H1 (cell line): ENCODE measurements at regions not wholly inside any gene's neighbourhood (a gene's known extent, or its start where the extent isn't known, plus 50 kb on each side); places are given as distances from the start of the nearest gene placed in this dataset.

Source experiments
- BRCA1 ChIP-seq: IDR thresholded peaks from 2 replicates; pipeline ENCODE4 v1.6.1; 2012; ENCODE audit warnings: low read depth, low read length, improper control_type of control experiment
- CHD1 ChIP-seq: IDR thresholded peaks from 2 replicates; pipeline ENCODE4 v1.6.1; 2012; ENCODE audit warnings: low read depth, low read length, improper control_type of control experiment
- POLR2AphosphoS5 ChIP-seq: IDR thresholded peaks from 2 replicates; pipeline ENCODE4 v1.6.1; 2011; ENCODE audit warnings: low read depth, low read length
- SIX5 ChIP-seq: IDR thresholded peaks from 2 replicates; pipeline ENCODE4 v1.6.1; 2011; ENCODE audit warnings: mild to moderate bottlenecking, low read depth, low read length
- SP2 ChIP-seq: IDR thresholded peaks from 2 replicates; pipeline ENCODE4 v1.6.1; 2012; ENCODE audit warnings: mild to moderate bottlenecking, low read length, inconsistent platforms
- SP4 ChIP-seq: IDR thresholded peaks from 2 replicates; pipeline ENCODE4 v1.6.1; 2012; ENCODE audit warnings: low read length, inconsistent platforms
- SUZ12 ChIP-seq: fragments of 200-600 bp; sonication (generic); IDR thresholded peaks from 2 replicates; pipeline ENCODE4 v1.6.1; 2012; ENCODE audit warnings: mild to moderate bottlenecking, inconsistent platforms, low read length, moderate library complexity, mixed read lengths
- ZNF274 ChIP-seq: IDR thresholded peaks from 2 replicates; pipeline ENCODE4 v1.7.0; 2012; ENCODE audit warnings: low read length, borderline replicate concordance; ENCODE audit errors: extremely low read depth
- TF ChIP-seq, protein P1 (sequence below): fragments of 300-600 bp; sonication (generic); IDR thresholded peaks from 2 replicates; pipeline ENCODE4 v1.7.1; 2012; ENCODE audit warnings: low read length, moderate library complexity, mild to moderate bottlenecking, inconsistent platforms; ENCODE audit not compliant: insufficient replicate concordance
- TF ChIP-seq, protein P2 (sequence below): IDR thresholded peaks from 2 replicates; pipeline ENCODE4 v1.6.1; 2012; ENCODE audit warnings: inconsistent platforms

GRCh38 chr11:90646706-90647105 is 423.9 kb upstream of the CHORDC1 start (continued):
- TF ChIP-seq, protein P1, sequence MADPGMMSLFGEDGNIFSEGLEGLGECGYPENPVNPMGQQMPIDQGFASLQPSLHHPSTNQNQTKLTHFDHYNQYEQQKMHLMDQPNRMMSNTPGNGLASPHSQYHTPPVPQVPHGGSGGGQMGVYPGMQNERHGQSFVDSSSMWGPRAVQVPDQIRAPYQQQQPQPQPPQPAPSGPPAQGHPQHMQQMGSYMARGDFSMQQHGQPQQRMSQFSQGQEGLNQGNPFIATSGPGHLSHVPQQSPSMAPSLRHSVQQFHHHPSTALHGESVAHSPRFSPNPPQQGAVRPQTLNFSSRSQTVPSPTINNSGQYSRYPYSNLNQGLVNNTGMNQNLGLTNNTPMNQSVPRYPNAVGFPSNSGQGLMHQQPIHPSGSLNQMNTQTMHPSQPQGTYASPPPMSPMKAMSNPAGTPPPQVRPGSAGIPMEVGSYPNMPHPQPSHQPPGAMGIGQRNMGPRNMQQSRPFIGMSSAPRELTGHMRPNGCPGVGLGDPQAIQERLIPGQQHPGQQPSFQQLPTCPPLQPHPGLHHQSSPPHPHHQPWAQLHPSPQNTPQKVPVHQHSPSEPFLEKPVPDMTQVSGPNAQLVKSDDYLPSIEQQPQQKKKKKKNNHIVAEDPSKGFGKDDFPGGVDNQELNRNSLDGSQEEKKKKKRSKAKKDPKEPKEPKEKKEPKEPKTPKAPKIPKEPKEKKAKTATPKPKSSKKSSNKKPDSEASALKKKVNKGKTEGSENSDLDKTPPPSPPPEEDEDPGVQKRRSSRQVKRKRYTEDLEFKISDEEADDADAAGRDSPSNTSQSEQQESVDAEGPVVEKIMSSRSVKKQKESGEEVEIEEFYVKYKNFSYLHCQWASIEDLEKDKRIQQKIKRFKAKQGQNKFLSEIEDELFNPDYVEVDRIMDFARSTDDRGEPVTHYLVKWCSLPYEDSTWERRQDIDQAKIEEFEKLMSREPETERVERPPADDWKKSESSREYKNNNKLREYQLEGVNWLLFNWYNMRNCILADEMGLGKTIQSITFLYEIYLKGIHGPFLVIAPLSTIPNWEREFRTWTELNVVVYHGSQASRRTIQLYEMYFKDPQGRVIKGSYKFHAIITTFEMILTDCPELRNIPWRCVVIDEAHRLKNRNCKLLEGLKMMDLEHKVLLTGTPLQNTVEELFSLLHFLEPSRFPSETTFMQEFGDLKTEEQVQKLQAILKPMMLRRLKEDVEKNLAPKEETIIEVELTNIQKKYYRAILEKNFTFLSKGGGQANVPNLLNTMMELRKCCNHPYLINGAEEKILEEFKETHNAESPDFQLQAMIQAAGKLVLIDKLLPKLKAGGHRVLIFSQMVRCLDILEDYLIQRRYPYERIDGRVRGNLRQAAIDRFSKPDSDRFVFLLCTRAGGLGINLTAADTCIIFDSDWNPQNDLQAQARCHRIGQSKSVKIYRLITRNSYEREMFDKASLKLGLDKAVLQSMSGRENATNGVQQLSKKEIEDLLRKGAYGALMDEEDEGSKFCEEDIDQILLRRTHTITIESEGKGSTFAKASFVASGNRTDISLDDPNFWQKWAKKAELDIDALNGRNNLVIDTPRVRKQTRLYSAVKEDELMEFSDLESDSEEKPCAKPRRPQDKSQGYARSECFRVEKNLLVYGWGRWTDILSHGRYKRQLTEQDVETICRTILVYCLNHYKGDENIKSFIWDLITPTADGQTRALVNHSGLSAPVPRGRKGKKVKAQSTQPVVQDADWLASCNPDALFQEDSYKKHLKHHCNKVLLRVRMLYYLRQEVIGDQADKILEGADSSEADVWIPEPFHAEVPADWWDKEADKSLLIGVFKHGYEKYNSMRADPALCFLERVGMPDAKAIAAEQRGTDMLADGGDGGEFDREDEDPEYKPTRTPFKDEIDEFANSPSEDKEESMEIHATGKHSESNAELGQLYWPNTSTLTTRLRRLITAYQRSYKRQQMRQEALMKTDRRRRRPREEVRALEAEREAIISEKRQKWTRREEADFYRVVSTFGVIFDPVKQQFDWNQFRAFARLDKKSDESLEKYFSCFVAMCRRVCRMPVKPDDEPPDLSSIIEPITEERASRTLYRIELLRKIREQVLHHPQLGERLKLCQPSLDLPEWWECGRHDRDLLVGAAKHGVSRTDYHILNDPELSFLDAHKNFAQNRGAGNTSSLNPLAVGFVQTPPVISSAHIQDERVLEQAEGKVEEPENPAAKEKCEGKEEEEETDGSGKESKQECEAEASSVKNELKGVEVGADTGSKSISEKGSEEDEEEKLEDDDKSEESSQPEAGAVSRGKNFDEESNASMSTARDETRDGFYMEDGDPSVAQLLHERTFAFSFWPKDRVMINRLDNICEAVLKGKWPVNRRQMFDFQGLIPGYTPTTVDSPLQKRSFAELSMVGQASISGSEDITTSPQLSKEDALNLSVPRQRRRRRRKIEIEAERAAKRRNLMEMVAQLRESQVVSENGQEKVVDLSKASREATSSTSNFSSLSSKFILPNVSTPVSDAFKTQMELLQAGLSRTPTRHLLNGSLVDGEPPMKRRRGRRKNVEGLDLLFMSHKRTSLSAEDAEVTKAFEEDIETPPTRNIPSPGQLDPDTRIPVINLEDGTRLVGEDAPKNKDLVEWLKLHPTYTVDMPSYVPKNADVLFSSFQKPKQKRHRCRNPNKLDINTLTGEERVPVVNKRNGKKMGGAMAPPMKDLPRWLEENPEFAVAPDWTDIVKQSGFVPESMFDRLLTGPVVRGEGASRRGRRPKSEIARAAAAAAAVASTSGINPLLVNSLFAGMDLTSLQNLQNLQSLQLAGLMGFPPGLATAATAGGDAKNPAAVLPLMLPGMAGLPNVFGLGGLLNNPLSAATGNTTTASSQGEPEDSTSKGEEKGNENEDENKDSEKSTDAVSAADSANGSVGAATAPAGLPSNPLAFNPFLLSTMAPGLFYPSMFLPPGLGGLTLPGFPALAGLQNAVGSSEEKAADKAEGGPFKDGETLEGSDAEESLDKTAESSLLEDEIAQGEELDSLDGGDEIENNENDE, result no peak
- TF ChIP-seq, protein P2, sequence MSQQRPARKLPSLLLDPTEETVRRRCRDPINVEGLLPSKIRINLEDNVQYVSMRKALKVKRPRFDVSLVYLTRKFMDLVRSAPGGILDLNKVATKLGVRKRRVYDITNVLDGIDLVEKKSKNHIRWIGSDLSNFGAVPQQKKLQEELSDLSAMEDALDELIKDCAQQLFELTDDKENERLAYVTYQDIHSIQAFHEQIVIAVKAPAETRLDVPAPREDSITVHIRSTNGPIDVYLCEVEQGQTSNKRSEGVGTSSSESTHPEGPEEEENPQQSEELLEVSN, result no peak
- TF ChIP-seq SP2 (no peak), SP4 (no peak), ZNF274 (no peak), POLR2AphosphoS5 (no peak), CHD1 (no peak), SUZ12 (no peak), BRCA1 (no peak), SIX5 (no peak)
